ENCODE measurements at regions not wholly inside any gene's neighbourhood (a gene's known extent, or its start where the extent isn't known, plus 50 kb on each side); places are given as distances from the start of the nearest gene placed in this dataset.

GRCh38 chr7:46490406-46490805 is 569.3 kb upstream of the IGFBP3 start:
- no peak for DNase-seq (ENCODE audit: extremely low spot score)
- ChIA-PET CTCF (no interaction called here), POLR2A (no interaction called here)
- TF ChIP-seq L3MBTL2 (conservative IDR thresholded peaks at IDR 0.05) (no peak), ELF4 (IDR thresholded peaks at IDR 0.05) (no peak), FOXA1 (IDR thresholded peaks at IDR 0.05) (no peak), FOXK2 (IDR thresholded peaks at IDR 0.05) (no peak), NFRKB (IDR thresholded peaks at IDR 0.05) (no peak), ARNT (IDR thresholded peaks at IDR 0.05) (no peak), CTBP1 (IDR thresholded peaks at IDR 0.05; ENCODE audit: borderline replicate concordance) (no peak), PKNOX1 (IDR thresholded peaks at IDR 0.05) (no peak), LEF1 (IDR thresholded peaks at IDR 0.05; ENCODE audit: borderline replicate concordance) (no peak), BHLHE40 (IDR thresholded peaks at IDR 0.05; ENCODE audit: borderline replicate concordance) (no peak)

- TF ChIP-seq FOXM1 (IDR thresholded peaks at IDR 0.05; ENCODE audit: borderline replicate concordance) (no peak), NFRKB (IDR thresholded peaks at IDR 0.05) (no peak), SUZ12 (IDR thresholded peaks at IDR 0.05) (no peak), HDGF (IDR thresholded peaks at IDR 0.05; ENCODE audit: borderline replicate concordance) (no peak), BHLHE40 (IDR thresholded peaks at IDR 0.05; ENCODE audit: borderline replicate concordance) (no peak), L3MBTL2 (conservative IDR thresholded peaks at IDR 0.05) (no peak), ZNF384 (IDR thresholded peaks at IDR 0.05) (no peak), PKNOX1 (IDR thresholded peaks at IDR 0.05) (no peak), ELF4 (IDR thresholded peaks at IDR 0.05) (no peak), CTBP1 (IDR thresholded peaks at IDR 0.05; ENCODE audit: borderline replicate concordance) (no peak), SP1 (IDR thresholded peaks at IDR 0.05) (no peak), LEF1 (IDR thresholded peaks at IDR 0.05; ENCODE audit: borderline replicate concordance) (no peak), FOXK2 (IDR thresholded peaks at IDR 0.05) (no peak), FOXA1 (IDR thresholded peaks at IDR 0.05) (no peak), TARDBP (IDR thresholded peaks at IDR 0.05) (no peak), ARNT (IDR thresholded peaks at IDR 0.05) (no peak)
- POLR2A ChIA-PET = no interaction called here
- DNase-seq (ENCODE audit: extremely low spot score) = no peak
- CTCF ChIA-PET = no interaction called here
Observed at GRCh38 chr7:46489106-46489505, 568.0 kb upstream of the IGFBP3 start.

GRCh38 chr7:46488607-46489006 is 567.5 kb upstream of the IGFBP3 start:
- ChIA-PET POLR2A (no interaction called here), CTCF (no interaction called here)

GRCh38 chr7:46486256-46487206 is 565.5 kb upstream of the IGFBP3 start:
- no peak for DNase-seq (ENCODE audit: extremely low spot score)
- no peak for TF ChIP-seq ZNF384 (IDR thresholded peaks at IDR 0.05)
- no peak for TF ChIP-seq FOXM1 (IDR thresholded peaks at IDR 0.05; ENCODE audit: borderline replicate concordance)
- TF ChIP-seq SP1 (IDR thresholded peaks at IDR 0.05) = no peak
- no peak for TF ChIP-seq BHLHE40 (IDR thresholded peaks at IDR 0.05; ENCODE audit: borderline replicate concordance)
- TF ChIP-seq L3MBTL2 (conservative IDR thresholded peaks at IDR 0.05) = no peak
- no peak for TF ChIP-seq HDGF (IDR thresholded peaks at IDR 0.05; ENCODE audit: borderline replicate concordance)
- TF ChIP-seq ARNT (IDR thresholded peaks at IDR 0.05) = no peak
- TF ChIP-seq FOXA1 (IDR thresholded peaks at IDR 0.05) = no peak
- TF ChIP-seq ELF4 (IDR thresholded peaks at IDR 0.05) = no peak
- CTCF ChIA-PET = interaction anchor here (0.5 kb wide), 1 partner anchor 26 kb away, joined by 3 read pairs; no protein-coding TSS in a partner anchor
- POLR2A ChIA-PET = no interaction called here

More at GRCh38 chr7:46488607-46489006, 567.5 kb upstream of the IGFBP3 start:
- no peak for DNase-seq (ENCODE audit: extremely low spot score)
- TF ChIP-seq PKNOX1 (IDR thresholded peaks at IDR 0.05) (no peak), HDGF (IDR thresholded peaks at IDR 0.05; ENCODE audit: borderline replicate concordance) (no peak), FOXM1 (IDR thresholded peaks at IDR 0.05; ENCODE audit: borderline replicate concordance) (no peak), TARDBP (IDR thresholded peaks at IDR 0.05) (no peak), L3MBTL2 (conservative IDR thresholded peaks at IDR 0.05) (no peak), ZNF384 (IDR thresholded peaks at IDR 0.05) (no peak), LEF1 (IDR thresholded peaks at IDR 0.05; ENCODE audit: borderline replicate concordance) (no peak), BHLHE40 (IDR thresholded peaks at IDR 0.05; ENCODE audit: borderline replicate concordance) (no peak), NFRKB (IDR thresholded peaks at IDR 0.05) (no peak), FOXK2 (IDR thresholded peaks at IDR 0.05) (no peak)

- ChIA-PET POLR2A (no interaction called here), CTCF (no interaction called here)
- no peak for DNase-seq (ENCODE audit: extremely low spot score)
Observed at GRCh38 chr7:46485481-46486065, 564.5 kb upstream of the IGFBP3 start.

More at GRCh38 chr7:46485481-46486065, 564.5 kb upstream of the IGFBP3 start:
- no peak for TF ChIP-seq BHLHE40 (IDR thresholded peaks at IDR 0.05; ENCODE audit: borderline replicate concordance)
- TF ChIP-seq HDGF (IDR thresholded peaks at IDR 0.05; ENCODE audit: borderline replicate concordance) = no peak
- TF ChIP-seq TARDBP (IDR thresholded peaks at IDR 0.05) = no peak
- no peak for TF ChIP-seq FOXM1 (IDR thresholded peaks at IDR 0.05; ENCODE audit: borderline replicate concordance)
- no peak for TF ChIP-seq FOXA1 (IDR thresholded peaks at IDR 0.05)
- TF ChIP-seq ELF4 (IDR thresholded peaks at IDR 0.05) = no peak
- no peak for TF ChIP-seq LEF1 (IDR thresholded peaks at IDR 0.05; ENCODE audit: borderline replicate concordance)
- no peak for TF ChIP-seq SUZ12 (IDR thresholded peaks at IDR 0.05)
- no peak for TF ChIP-seq NFRKB (IDR thresholded peaks at IDR 0.05)
- TF ChIP-seq CTBP1 (IDR thresholded peaks at IDR 0.05; ENCODE audit: borderline replicate concordance) = no peak

All from HEK293T (cell line).